Loucy (cell line): ENCODE measurements at regions not wholly inside any gene's neighbourhood (a gene's known extent, or its start where the extent isn't known, plus 50 kb on each side); places are given as distances from the start of the nearest gene placed in this dataset.

Source experiments
- H2AFZ ChIP-seq: fragments of 200-600 bp; sonication (generic); 2 replicates; pipeline ENCODE4 v1.6.0; 2016; ENCODE audit warnings: antibody characterized with exemption, mild to moderate bottlenecking, low read length, moderate library complexity
- H3F3A ChIP-seq: fragments of 200-600 bp; 2 replicates; pipeline ENCODE4 v1.6.0; 2016; ENCODE audit warnings: antibody characterized with exemption, low read depth, mild to moderate bottlenecking
- H3K27me3 ChIP-seq: fragments of 200-600 bp; sonication (generic); 2 replicates; pipeline ENCODE4 v1.6.1; 2014; ENCODE audit warnings: low read length, mild to moderate bottlenecking; ENCODE audit not compliant: insufficient read depth, poor library complexity, severe bottlenecking
- H3K36me3 ChIP-seq: fragments of 200-600 bp; sonication (generic); 2 replicates; pipeline ENCODE4 v1.6.1; 2016; ENCODE audit warnings: low read length; ENCODE audit not compliant: insufficient read depth
- H3K4me1 ChIP-seq: fragments of 200-600 bp; sonication (generic); 2 replicates; pipeline ENCODE4 v1.5.1; 2014; ENCODE audit warnings: low read length, mild to moderate bottlenecking; ENCODE audit not compliant: insufficient read depth, poor library complexity, severe bottlenecking
- H3K4me2 ChIP-seq: fragments of 200-600 bp; sonication (generic); 2 replicates; pipeline ENCODE4 v1.6.0; 2014; ENCODE audit warnings: antibody characterized with exemption, low read length, low read depth, mild to moderate bottlenecking; ENCODE audit not compliant: poor library complexity, severe bottlenecking
- H3K4me3 ChIP-seq: fragments of 200-600 bp; sonication (generic); 2 replicates; pipeline ENCODE4 v1.5.1; 2014; ENCODE audit warnings: low read length, mild to moderate bottlenecking, mixed read lengths; ENCODE audit not compliant: poor library complexity, severe bottlenecking
- H3K79me2 ChIP-seq: fragments of 200-600 bp; sonication (generic); 2 replicates; pipeline ENCODE4 v1.6.1; 2014; ENCODE audit warnings: low read length; ENCODE audit not compliant: insufficient read depth
- H3K9ac ChIP-seq: fragments of 200-600 bp; sonication (generic); 2 replicates; pipeline ENCODE4 v1.6.0; 2014; ENCODE audit warnings: mild to moderate bottlenecking, low read depth, low read length, moderate library complexity; ENCODE audit not compliant: poor library complexity, severe bottlenecking
- H3K9me2 ChIP-seq: fragments of 200-600 bp; sonication (generic); replicated peaks from 2 replicates; pipeline ENCODE4 v1.6.1; 2016; ENCODE audit warnings: low read depth, low read length, mixed read lengths
- H3K9me3 ChIP-seq: fragments of 200-600 bp; sonication (generic); 2 replicates; pipeline ENCODE4 v1.6.1; 2014; ENCODE audit warnings: mild to moderate bottlenecking, antibody characterized with exemption, low read length, low read depth; ENCODE audit not compliant: insufficient read depth
- H4K20me1 ChIP-seq: fragments of 200-600 bp; sonication (generic); 2 replicates; pipeline ENCODE4 v1.6.0; 2014; ENCODE audit warnings: antibody characterized with exemption, low read length, mild to moderate bottlenecking; ENCODE audit not compliant: insufficient read depth, poor library complexity, severe bottlenecking
- CTCF ChIP-seq: fragments of 200-600 bp; sonication (generic); conservative IDR thresholded peaks from 2 replicates; pipeline ENCODE4 v1.5.1; 2014; ENCODE audit warnings: mild to moderate bottlenecking, antibody characterized with exemption, low read length
- EZH2phosphoT487 ChIP-seq: fragments of 200-600 bp; IDR thresholded peaks from 2 replicates; pipeline ENCODE4 v1.6.1; 2018; ENCODE audit warnings: antibody characterized with exemption, mild to moderate bottlenecking, moderate library complexity, borderline replicate concordance

DNA sequence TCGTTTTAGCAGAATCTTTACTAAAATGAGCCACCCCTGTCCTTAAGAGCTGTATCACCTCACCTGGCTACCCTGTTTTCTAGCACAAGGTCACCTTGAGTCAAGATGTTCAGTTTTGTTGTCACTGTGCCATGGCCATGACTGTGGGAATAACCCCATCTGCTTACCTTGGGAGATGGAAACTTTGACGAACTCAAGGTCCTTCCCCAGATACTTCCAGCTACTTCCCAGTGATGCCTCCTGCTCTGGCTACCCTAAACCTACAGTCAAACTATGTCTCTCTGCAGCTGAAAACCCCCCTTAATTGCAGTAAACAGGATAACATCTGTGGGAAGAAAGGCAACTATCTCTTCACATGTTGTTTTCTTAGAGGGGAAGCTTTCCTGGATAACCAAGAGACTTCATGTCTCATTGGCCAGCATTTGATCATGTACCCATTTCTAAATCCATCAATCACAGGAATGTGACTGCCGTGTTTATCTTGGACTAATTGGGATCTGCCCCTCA, 89.5 kb upstream of the C1orf21 start:
- H3K9ac ChIP-seq: no peak overlapping the region
- H4K20me1 ChIP-seq: no peaks in the 10 kb centered on the region
- no peaks in the 10 kb centered on the region for H3K79me2 ChIP-seq
- peaks cover 8% of the 10 kb centered on the region for H3K4me1 ChIP-seq
- H3F3A ChIP-seq: no peaks in the 10 kb centered on the region
- no peaks in the 10 kb centered on the region for H3K27me3 ChIP-seq
- H3K9me3 ChIP-seq: no peaks in the 10 kb centered on the region
- no peak overlapping the region; the same call in 1 of the 2 replicates for H2AFZ ChIP-seq
- H3K36me3 ChIP-seq: no peaks in the 10 kb centered on the region
- no peak overlapping the region for H3K4me3 ChIP-seq
- H3K4me2 ChIP-seq: no peak overlapping the region
- H3K9me2 ChIP-seq: no peaks in the 10 kb centered on the region
- TF ChIP-seq CTCF: no peak
- TF ChIP-seq EZH2phosphoT487: no peak

DNA sequence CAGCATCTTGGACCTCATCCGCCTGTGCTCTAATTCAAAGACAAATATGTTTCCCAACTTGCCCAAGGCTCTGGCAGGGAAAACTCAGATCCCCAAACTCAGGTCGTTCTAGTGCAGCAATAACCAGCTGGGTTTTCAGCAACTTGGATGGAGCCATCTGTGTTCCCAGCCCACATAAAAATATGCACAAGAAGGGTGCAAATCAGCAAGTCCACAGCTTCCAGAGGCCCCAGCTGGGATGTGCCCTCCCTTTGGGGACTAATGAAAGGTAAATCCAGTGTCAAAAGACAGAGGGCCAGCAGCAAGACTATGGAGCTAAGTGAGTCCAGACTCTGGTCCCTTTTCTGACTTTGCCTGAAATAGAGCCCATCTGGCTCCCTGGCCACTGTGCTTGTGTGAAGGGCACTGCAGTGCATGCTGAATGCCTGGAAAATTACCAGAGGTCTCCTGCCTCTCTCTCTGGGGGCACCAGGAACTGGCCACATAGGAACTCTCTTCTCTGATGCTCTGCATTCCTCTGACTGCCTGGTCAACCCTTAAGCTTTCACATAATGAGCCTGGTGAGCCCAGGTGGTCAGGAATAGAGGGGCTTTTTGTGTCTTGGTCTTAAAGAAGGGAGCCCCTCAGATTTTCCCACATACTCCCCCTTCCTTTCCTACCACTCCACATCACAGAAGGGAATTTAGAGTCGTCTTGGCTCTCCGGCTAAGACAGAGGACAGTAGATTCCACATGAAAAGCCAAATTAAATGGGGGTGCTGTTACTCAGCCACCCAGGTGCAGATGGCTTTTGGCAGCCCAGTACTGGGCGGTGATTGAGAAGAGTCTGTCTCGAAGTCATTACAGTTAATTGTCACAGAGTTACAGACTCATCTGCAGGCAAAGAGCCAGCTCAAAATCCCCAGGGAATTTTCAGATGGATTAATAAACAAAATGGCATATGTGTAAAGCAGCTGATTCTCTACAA, 88.1 kb upstream of the C1orf21 start:
- Histone ChIP-seq H3K9me3 (no peaks in the 10 kb centered on the region), H3K79me2 (no peaks in the 10 kb centered on the region), H3F3A (no peaks in the 10 kb centered on the region), H3K4me3 (no peak overlapping the region), H4K20me1 (no peaks in the 10 kb centered on the region), H3K36me3 (no peaks in the 10 kb centered on the region), H3K9ac (no peak overlapping the region), H3K4me2 (no peak overlapping the region), H2AFZ (no peak overlapping the region), H3K9me2 (no peaks in the 10 kb centered on the region), H3K27me3 (no peaks in the 10 kb centered on the region), H3K4me1 (peaks cover 8% of the 10 kb centered on the region)
- TF ChIP-seq EZH2phosphoT487 (no peak), CTCF (no peak)

GRCh38 chr1:184299406-184299790, 87.4 kb upstream of the C1orf21 start:
- Histone ChIP-seq H3K9me2 (no peaks in the 10 kb centered on the region), H3K9me3 (no peaks in the 10 kb centered on the region), H3K9ac (no peak overlapping the region), H3K4me1 (peaks cover 8% of the 10 kb centered on the region), H3F3A (no peaks in the 10 kb centered on the region), H3K79me2 (no peaks in the 10 kb centered on the region), H3K4me3 (no peak overlapping the region), H2AFZ (no peak overlapping the region), H3K36me3 (no peaks in the 10 kb centered on the region), H3K27me3 (no peaks in the 10 kb centered on the region), H4K20me1 (no peaks in the 10 kb centered on the region), H3K4me2 (no peak overlapping the region)
- no peak for TF ChIP-seq CTCF
